ENCODE measurements at regions not wholly inside any gene's neighbourhood (a gene's known extent, or its start where the extent isn't known, plus 50 kb on each side); places are given as distances from the start of the nearest gene placed in this dataset.

DNA sequence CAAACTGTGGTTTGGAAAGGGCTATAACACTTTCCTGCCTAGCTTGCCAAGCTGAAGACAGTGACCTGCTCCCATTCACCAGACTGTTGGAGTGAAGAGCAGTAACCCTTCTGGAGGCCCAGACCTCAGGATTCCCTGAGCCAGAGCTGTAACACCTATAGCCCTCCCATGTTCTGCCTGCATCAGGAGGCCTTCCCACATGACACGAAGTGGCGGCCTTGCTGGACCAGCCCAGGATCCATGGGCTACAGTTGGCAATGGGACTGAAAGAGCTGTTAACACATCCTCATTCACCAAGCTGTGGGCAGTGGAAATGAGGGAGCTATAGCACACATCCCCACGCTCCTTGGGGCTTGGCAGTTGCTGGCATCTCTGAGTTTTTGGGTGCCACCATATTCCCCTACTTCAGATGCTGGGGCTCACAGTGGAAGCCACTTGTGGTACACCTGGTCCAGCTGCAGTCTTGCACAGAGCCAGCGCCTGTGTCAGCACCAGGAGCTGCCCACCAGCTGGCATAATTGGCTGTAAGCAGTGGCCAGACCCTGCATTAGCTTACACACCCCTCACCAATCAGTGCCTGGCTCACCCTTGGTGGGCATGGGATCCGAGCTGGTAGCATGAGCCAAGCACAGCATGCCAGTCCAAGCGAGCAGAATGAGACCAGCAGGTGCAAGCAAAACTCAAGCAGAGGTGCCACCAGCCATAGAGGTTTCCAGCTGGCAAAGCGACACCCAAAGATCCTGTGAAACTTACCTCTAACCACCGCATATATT is 1029.3 kb downstream of the TECRL start (continued):
- TF ChIP-seq, protein P1, sequence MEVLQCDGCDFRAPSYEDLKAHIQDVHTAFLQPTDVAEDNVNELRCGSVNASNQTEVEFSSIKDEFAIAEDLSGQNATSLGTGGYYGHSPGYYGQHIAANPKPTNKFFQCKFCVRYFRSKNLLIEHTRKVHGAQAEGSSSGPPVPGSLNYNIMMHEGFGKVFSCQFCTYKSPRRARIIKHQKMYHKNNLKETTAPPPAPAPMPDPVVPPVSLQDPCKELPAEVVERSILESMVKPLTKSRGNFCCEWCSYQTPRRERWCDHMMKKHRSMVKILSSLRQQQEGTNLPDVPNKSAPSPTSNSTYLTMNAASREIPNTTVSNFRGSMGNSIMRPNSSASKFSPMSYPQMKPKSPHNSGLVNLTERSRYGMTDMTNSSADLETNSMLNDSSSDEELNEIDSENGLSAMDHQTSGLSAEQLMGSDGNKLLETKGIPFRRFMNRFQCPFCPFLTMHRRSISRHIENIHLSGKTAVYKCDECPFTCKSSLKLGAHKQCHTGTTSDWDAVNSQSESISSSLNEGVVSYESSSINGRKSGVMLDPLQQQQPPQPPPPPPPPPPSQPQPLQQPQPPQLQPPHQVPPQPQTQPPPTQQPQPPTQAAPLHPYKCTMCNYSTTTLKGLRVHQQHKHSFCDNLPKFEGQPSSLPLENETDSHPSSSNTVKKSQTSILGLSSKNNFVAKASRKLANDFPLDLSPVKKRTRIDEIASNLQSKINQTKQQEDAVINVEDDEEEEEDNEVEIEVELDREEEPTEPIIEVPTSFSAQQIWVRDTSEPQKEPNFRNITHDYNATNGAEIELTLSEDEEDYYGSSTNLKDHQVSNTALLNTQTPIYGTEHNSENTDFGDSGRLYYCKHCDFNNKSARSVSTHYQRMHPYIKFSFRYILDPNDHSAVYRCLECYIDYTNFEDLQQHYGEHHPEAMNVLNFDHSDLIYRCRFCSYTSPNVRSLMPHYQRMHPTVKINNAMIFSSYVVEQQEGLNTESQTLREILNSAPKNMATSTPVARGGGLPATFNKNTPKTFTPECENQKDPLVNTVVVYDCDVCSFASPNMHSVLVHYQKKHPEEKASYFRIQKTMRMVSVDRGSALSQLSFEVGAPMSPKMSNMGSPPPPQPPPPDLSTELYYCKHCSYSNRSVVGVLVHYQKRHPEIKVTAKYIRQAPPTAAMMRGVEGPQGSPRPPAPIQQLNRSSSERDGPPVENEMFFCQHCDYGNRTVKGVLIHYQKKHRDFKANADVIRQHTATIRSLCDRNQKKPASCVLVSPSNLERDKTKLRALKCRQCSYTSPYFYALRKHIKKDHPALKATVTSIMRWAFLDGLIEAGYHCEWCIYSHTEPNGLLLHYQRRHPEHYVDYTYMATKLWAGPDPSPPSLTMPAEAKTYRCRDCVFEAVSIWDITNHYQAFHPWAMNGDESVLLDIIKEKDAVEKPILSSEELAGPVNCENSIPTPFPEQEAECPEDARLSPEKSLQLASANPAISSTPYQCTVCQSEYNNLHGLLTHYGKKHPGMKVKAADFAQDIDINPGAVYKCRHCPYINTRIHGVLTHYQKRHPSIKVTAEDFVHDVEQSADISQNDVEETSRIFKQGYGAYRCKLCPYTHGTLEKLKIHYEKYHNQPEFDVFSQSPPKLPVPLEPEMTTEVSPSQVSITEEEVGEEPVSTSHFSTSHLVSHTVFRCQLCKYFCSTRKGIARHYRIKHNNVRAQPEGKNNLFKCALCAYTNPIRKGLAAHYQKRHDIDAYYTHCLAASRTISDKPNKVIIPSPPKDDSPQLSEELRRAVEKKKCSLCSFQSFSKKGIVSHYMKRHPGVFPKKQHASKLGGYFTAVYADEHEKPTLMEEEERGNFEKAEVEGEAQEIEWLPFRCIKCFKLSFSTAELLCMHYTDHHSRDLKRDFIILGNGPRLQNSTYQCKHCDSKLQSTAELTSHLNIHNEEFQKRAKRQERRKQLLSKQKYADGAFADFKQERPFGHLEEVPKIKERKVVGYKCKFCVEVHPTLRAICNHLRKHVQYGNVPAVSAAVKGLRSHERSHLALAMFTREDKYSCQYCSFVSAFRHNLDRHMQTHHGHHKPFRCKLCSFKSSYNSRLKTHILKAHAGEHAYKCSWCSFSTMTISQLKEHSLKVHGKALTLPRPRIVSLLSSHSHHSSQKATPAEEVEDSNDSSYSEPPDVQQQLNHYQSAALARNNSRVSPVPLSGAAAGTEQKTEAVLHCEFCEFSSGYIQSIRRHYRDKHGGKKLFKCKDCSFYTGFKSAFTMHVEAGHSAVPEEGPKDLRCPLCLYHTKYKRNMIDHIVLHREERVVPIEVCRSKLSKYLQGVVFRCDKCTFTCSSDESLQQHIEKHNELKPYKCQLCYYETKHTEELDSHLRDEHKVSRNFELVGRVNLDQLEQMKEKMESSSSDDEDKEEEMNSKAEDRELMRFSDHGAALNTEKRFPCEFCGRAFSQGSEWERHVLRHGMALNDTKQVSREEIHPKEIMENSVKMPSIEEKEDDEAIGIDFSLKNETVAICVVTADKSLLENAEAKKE (CRISPR knock-in tag; IDR thresholded peaks at IDR 0.05), result no peak
- TF ChIP-seq CREB1 (CRISPR knock-in tag; IDR thresholded peaks at IDR 0.05; ENCODE audit: low read depth), result no peak
- TF ChIP-seq NANOG (IDR thresholded peaks at IDR 0.05; ENCODE audit: borderline replicate concordance), result no peak

DNA sequence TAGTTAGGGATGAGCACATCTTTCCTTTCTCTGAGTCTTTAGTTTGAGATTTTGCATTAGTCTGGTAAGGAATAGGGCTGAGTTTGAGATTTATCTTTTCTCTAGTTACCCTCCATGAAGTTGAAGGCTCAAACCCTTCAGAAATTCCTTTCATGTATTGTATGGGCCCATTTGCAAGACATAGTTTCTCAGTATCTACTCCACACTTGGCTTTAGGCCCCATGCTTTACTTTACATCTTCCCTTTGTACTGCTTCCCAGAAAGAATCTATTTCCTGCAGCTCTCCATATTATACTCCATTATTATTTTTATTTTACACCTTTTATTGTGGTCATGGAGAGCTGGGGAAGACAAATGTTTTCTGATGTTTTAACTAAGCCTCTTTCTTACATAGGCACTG is 1038.2 kb downstream of the TECRL start:
- peak; percentile 30 for DNase-seq (ENCODE audit: low spot score)
- H3K79me2 ChIP-seq (replicated peaks; ENCODE audit: insufficient read depth), result no peaks in the 10 kb centered on the region
- TF ChIP-seq JUNB (IDR thresholded peaks at IDR 0.05; ENCODE audit: unreplicated experiment), result no peak
- TF ChIP-seq EZH2phosphoT487 (IDR thresholded peaks at IDR 0.05; ENCODE audit: unreplicated experiment), result no peak
- no peak for TF ChIP-seq EZH2 (IDR thresholded peaks at IDR 0.05; ENCODE audit: low read depth, unreplicated experiment)
- no peak for TF ChIP-seq POLR2AphosphoS5 (IDR thresholded peaks at IDR 0.05; ENCODE audit: low read depth)
- TF ChIP-seq, protein P2, sequence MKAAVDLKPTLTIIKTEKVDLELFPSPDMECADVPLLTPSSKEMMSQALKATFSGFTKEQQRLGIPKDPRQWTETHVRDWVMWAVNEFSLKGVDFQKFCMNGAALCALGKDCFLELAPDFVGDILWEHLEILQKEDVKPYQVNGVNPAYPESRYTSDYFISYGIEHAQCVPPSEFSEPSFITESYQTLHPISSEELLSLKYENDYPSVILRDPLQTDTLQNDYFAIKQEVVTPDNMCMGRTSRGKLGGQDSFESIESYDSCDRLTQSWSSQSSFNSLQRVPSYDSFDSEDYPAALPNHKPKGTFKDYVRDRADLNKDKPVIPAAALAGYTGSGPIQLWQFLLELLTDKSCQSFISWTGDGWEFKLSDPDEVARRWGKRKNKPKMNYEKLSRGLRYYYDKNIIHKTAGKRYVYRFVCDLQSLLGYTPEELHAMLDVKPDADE (IDR thresholded peaks at IDR 0.05), result no peak
- no peak for TF ChIP-seq CTCF (conservative IDR thresholded peaks at IDR 0.05; ENCODE audit: low read depth in 2 of 2)
- no peak for TF ChIP-seq STAT1 (IDR thresholded peaks at IDR 0.05; ENCODE audit: unreplicated experiment)
- H3K27ac ChIP-seq (ENCODE audit: low read depth), result no peak overlapping the region
- H3K4me1 ChIP-seq (ENCODE audit: insufficient read depth), result no peaks in the 10 kb centered on the region; the same call in 1 of the 2 replicates
- no peaks in the 10 kb centered on the region for H4K20me1 ChIP-seq (replicated peaks; ENCODE audit: insufficient read depth)
- Mint-ChIP-seq H3K4me1 (peaks cover 8% of the 10 kb centered on the region; the same call in 2 of the 3 replicates), H3K4me3 (no peak overlapping the region), H3K27me3 (ENCODE audit: insufficient read depth, low read depth, poor library complexity) (no peaks in the 10 kb centered on the region), H3K9me3 (no peaks in the 10 kb centered on the region), H3K36me3 (ENCODE audit: low read depth) (no peaks in the 10 kb centered on the region; the same call in 2 of the 3 replicates), H3K27ac (no peak overlapping the region)
- no peak overlapping the region for H2AFZ ChIP-seq
- no peak overlapping the region for H3K4me2 ChIP-seq
- H3K36me3 ChIP-seq (ENCODE audit: insufficient read depth), result no peaks in the 10 kb centered on the region
- H3K4me3 ChIP-seq, result no peak overlapping the region
- H3K27me3 ChIP-seq (ENCODE audit: insufficient read depth), result no peaks in the 10 kb centered on the region
- no peaks in the 10 kb centered on the region for H3F3A ChIP-seq (replicated peaks; ENCODE audit: low read depth)
- ATAC-seq, result peak; percentile 64
- H3K9me2 ChIP-seq (ENCODE audit: insufficient read depth), result no peaks in the 10 kb centered on the region
